ENCODE measurements at regions not wholly inside any gene's neighbourhood (a gene's known extent, or its start where the extent isn't known, plus 50 kb on each side); places are given as distances from the start of the nearest gene placed in this dataset.

DNA sequence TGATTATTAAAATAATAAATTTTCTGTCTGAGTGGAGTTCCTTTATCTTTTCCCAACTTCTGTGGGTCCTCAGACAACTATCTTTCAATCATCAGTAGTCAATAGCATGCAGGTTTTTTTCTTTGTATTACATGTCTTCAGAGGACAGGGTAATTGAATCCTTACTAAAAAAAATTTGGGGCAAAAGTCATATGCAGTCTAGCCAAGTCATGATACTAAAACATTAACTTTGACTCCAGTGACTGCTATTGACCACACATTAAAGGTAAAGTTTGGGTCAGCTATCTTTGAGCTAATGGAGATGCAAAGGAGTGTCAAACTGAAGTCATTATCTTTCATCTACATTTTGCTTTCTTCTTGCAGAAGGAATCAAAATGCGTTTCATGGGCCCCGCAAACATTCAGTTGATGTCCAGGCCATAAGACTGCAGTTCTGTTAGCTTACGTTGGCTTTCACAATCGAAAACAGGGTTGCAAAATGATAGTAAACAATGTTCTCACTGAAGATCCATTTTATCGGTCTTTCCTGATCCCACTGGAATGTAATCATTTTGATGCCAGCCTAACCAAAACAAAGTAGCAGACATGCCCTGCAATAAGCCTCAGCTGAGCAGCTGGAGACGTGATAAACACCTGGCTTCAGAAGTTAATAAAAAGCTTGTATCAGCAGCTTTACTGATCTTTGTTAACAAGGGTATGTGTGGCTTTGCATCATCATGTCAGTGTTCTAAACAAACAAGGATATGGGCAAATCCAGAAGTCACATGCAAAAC is 186.1 kb upstream of the PRLR start:
- no peak for DNase-seq

- DNase-seq, result no peak
Measured at GRCh38 chr5:35415309-35415708, 185.0 kb upstream of the PRLR start.

GRCh38 chr5:35409361-35409760 is 179.1 kb upstream of the PRLR start:
- no peak for DNase-seq

GRCh38 chr5:35408146-35408545 is 177.9 kb upstream of the PRLR start:
- DNase-seq, result no peak

DNA sequence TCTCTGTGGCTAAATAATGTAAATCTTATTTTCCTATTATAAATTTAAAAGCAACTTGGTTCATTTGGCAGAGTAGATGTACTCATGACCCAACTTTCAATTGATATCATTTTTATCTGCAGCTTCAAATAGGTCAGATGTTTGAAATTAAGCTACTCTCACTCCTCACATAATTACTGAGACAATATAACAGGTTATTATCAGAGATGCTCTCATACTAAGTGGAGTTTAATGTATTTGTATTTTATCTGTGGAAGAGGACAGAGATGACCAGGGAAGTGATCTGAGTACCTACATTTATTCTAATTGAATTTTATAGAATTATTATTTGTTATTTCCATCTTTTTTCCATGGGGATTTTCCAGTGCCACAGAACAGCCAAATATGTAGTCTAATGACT is 177.4 kb upstream of the PRLR start:
- DNase-seq, result no peak

- no peak for DNase-seq
Measured at GRCh38 chr5:35405938-35406337, 175.7 kb upstream of the PRLR start.

GRCh38 chr5:35404701-35405100 is 174.4 kb upstream of the PRLR start:
- no peak for DNase-seq

- DNase-seq, result no peak
Measured at GRCh38 chr5:35393901-35394300, 163.6 kb upstream of the PRLR start.

DNA sequence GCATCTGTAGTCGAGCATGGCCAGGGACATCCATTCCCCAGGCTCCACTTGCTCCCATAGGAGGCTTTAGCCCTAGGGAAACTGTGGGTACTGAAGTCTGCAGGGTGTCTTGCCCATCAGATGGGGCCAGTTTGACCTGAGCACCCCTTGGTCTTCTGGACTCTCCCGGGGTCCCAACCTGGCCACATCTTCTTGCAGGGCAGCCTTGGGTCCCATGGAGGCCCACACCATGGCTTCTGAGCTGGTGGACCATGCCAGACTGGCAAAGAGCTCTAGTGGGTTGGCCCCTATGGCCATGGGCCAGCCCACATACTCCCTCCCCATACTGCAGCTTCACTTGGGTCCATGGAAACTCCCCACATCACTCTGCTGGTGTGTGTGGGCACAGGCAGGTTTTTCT is 154.4 kb upstream of the PRLR start:
- DNase-seq, result no peak

DNA sequence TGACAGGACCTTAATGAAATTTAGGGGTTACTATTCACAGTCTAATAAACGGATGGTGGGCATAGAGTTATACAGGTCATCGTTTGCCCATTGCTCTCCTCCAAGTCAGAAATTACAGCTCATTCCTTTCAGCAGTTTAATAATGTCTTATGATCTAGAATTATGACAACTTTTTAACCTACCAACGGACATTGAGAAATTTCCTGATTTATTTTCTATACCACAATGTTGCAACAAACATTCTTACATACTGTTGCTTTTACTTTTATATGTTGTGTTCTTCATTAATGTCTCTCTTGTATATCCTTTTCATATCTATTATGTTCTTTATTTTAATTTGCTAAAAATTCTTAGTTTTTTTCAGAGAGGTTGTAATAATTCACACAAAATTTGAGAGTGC is 152.8 kb upstream of the PRLR start:
- DNase-seq, result no peak

DNA sequence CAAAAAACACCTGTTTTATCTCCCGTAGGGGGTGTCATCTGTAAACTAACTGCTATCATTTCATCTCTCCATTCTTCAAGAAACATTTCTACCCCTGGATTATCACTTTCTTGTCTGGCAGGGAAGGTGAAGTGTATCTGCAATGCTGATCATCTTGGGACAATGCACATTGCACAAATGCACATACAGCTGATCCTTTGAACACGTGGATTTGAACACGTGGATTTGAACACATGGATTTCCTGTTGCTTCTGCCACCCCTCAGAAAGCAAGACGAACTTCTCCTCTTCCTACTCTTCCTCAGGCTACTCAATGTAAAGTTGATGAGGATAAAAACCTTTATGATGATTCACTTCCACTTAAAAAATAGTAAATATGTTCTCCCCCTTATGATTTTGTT is 147.4 kb upstream of the PRLR start:
- DNase-seq, result no peak

DNA sequence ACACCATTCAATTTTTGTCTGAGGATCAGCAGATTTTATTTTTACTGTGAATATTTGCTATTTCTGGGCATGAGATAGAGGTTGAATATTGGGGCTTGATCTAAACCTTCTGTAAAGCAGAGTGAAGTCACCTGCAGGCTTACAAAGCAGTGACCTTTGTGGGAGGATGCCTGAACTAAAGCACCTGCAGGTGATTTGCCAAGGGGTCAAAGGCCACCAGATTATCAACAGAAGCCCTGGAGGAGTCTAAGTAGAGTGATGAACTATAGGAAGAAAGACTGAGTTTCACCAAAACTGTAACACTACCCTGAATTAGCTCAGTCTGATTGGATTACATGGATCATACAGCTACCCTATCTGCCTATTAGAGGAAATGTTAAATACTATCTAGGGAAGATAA is 144.3 kb upstream of the PRLR start:
- DNase-seq, result no peak

DNA sequence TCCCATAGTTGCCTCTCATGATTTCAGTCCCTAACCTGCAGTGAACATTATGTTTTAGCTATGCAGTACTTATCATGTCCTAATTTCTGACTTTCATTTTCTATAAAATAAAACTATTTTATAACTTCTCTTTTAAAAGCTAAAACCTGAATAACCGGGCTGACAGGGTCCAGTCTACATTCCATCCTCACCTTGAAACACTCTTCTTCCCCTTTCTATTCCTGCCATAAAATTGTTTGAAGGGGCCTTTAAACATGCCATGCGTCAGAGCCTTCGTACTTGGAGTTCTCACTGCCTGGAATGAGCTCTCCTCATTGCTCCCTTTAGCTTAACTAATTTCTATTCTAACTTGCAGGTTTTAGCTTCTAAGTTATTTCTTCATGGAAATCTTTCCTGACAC is 143.0 kb upstream of the PRLR start:
- no peak for DNase-seq

DNA sequence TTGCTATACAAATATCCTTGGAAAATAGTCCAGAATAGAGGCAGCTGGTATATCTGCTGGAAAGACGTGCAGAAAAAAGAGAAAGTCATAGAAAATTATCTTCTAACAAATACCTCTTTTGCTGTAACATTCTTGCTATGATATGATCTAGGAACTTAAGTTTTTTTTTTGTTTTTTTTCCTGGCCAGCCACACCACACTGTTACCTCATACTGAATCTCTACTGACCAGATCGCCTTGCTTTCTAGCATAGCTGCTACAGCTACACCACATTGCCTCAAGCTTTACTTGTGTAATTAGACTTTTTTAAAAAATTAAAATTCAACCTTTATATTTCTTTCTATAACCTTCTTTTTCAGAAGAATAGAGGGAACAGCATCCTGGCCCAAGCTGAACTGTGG is 142.2 kb upstream of the PRLR start:
- DNase-seq, result no peak

DNA sequence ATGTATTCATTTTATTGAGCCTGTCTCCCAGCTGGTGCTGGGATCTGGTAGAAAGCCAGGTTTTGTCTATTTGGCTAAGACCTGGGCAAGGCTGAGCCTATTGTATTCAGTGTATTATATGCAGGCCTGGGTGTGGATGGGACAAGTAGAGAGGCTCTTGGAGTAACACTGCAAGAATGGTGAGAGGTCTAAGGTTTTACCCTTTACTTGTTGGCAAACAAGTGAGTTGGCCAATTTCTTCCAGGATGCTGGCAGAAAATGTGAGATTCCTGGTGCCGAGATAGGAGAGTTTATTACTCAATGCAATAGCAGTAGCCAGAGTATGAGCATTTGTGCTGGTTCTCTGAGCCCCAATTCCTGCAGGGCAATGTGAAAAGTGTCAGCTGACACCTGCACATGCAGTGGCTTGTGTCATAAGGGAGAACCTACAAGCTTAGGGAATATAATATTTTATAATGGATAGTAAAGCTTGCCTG is 141.7 kb upstream of the PRLR start:
- no peak for DNase-seq

- no peak for DNase-seq
Measured at GRCh38 chr5:35370871-35371270, 140.6 kb upstream of the PRLR start.

GRCh38 chr5:35369965-35370790 is 139.9 kb upstream of the PRLR start:
- no peak for DNase-seq

GRCh38 chr5:35367526-35367925 is 137.2 kb upstream of the PRLR start:
- DNase-seq, result no peak

- DNase-seq, result no peak
Measured at GRCh38 chr5:35365758-35366157, 135.5 kb upstream of the PRLR start.

DNA sequence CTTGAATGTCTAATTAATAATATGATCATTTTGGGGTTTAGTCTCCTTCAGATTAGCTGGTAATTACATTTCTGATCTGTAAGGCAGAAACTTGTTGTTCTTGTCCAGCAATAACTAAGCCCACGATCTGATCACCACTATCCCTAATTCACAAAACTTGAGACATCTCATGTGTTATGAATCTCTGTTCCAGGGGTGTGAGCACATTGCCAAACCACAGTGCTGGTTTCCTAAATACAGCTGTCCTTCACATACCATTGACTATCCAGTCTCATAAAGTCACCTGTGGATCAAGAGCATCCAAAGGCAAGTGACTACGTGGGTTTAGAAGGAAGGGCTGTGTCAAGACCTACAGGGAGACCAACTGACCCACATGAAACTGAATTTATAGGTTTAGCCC is 134.1 kb upstream of the PRLR start:
- no peak for DNase-seq

- DNase-seq, result no peak
Measured at GRCh38 chr5:35363387-35363965, 133.2 kb upstream of the PRLR start.

- no peak for DNase-seq
Measured at GRCh38 chr5:35362772-35363171, 132.5 kb upstream of the PRLR start.

GRCh38 chr5:35360671-35361070 is 130.4 kb upstream of the PRLR start:
- no peak for DNase-seq

DNA sequence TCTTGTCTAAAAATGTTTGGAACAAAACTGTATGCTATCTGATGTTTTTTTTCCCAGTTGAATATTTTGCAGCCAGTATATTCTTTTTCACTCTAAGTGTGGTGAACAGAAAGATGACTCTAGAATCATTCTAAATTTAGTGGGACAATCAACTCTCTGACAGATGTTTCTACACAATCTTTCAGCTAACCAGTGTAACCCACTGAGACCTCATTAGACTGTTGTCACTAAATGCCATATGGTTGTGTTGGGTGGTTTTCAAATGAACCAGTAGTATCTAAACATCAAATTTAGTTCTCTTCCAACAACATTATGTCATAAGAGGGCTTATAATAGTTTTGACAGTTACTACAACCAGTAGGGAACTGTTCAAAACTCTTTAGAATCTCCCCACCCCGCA is 129.6 kb upstream of the PRLR start:
- no peak for DNase-seq
